K562 (cell line): ENCODE measurements at regions not wholly inside any gene's neighbourhood (a gene's known extent, or its start where the extent isn't known, plus 50 kb on each side); places are given as distances from the start of the nearest gene placed in this dataset.

Experiments used
- ARHGAP35 ChIP-seq: fragments of 450-650 bp; IDR thresholded peaks from 2 replicates; pipeline ENCODE4 v1.6.1; 2018; ENCODE audit not compliant: partially characterized antibody
- ETV1 ChIP-seq: fragments of 450-650 bp; conservative IDR thresholded peaks from 2 replicates; pipeline ENCODE4 v1.6.1; 2016; ENCODE audit warnings: missing genetic modification characterization, control low read depth, low read depth, missing compliant biosample characterization
- GABPA ChIP-seq: fragments of 200-800 bp; sonication (Bioruptor generic); conservative IDR thresholded peaks from 2 replicates; pipeline ENCODE4 v1.6.1; 2016; ENCODE audit warnings: low read depth, missing genetic modification characterization, missing compliant biosample characterization
- LEF1 ChIP-seq: fragments of 450-650 bp; IDR thresholded peaks from 2 replicates; pipeline ENCODE4 v1.6.1; 2016; ENCODE audit warnings: mild to moderate bottlenecking
- ZNF561 ChIP-seq: fragments of 450-650 bp; formaldehyde crosslinking; conservative IDR thresholded peaks from 2 replicates; pipeline ENCODE4 v1.4.0; 2020; ENCODE audit warnings: mild to moderate bottlenecking, moderate library complexity
- TF ChIP-seq, protein P1 (sequence below): fragments of 450-650 bp; IDR thresholded peaks from 2 replicates; pipeline ENCODE4 v1.7.1; 2018; ENCODE audit warnings: mild to moderate bottlenecking, low read depth; ENCODE audit not compliant: partially characterized antibody
- TF ChIP-seq, protein P2 (sequence below): IDR thresholded peaks from 2 replicates; pipeline ENCODE4 v1.6.1; 2011; ENCODE audit warnings: borderline replicate concordance, low read depth, mild to moderate bottlenecking, moderate library complexity, low read length; ENCODE audit not compliant: insufficient read depth, poor library complexity, severe bottlenecking
- TF ChIP-seq, protein P3 (sequence below): fragments of 250-450 bp; sonication (Bioruptor Pico); IDR thresholded peaks from 2 replicates; pipeline ENCODE4 v1.8.0; 2021; ENCODE audit warnings: mild to moderate bottlenecking, moderate library complexity
- TF ChIP-seq, protein P4 (sequence below): IDR thresholded peaks from 3 replicates; pipeline ENCODE4 v1.6.1; 2011; ENCODE audit warnings: borderline replicate concordance, mild to moderate bottlenecking; ENCODE audit not compliant: insufficient read length, insufficient read depth

- TF ChIP-seq LEF1 = no peak
- TF ChIP-seq ZNF561 = no peak
- TF ChIP-seq, protein P1, sequence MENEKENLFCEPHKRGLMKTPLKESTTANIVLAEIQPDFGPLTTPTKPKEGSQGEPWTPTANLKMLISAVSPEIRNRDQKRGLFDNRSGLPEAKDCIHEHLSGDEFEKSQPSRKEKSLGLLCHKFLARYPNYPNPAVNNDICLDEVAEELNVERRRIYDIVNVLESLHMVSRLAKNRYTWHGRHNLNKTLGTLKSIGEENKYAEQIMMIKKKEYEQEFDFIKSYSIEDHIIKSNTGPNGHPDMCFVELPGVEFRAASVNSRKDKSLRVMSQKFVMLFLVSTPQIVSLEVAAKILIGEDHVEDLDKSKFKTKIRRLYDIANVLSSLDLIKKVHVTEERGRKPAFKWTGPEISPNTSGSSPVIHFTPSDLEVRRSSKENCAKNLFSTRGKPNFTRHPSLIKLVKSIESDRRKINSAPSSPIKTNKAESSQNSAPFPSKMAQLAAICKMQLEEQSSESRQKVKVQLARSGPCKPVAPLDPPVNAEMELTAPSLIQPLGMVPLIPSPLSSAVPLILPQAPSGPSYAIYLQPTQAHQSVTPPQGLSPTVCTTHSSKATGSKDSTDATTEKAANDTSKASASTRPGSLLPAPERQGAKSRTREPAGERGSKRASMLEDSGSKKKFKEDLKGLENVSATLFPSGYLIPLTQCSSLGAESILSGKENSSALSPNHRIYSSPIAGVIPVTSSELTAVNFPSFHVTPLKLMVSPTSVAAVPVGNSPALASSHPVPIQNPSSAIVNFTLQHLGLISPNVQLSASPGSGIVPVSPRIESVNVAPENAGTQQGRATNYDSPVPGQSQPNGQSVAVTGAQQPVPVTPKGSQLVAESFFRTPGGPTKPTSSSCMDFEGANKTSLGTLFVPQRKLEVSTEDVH = no peak
- no peak for TF ChIP-seq ARHGAP35
- no peak for TF ChIP-seq GABPA
- TF ChIP-seq, protein P2, sequence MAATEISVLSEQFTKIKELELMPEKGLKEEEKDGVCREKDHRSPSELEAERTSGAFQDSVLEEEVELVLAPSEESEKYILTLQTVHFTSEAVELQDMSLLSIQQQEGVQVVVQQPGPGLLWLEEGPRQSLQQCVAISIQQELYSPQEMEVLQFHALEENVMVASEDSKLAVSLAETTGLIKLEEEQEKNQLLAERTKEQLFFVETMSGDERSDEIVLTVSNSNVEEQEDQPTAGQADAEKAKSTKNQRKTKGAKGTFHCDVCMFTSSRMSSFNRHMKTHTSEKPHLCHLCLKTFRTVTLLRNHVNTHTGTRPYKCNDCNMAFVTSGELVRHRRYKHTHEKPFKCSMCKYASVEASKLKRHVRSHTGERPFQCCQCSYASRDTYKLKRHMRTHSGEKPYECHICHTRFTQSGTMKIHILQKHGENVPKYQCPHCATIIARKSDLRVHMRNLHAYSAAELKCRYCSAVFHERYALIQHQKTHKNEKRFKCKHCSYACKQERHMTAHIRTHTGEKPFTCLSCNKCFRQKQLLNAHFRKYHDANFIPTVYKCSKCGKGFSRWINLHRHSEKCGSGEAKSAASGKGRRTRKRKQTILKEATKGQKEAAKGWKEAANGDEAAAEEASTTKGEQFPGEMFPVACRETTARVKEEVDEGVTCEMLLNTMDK = no peak
- TF ChIP-seq, protein P3, sequence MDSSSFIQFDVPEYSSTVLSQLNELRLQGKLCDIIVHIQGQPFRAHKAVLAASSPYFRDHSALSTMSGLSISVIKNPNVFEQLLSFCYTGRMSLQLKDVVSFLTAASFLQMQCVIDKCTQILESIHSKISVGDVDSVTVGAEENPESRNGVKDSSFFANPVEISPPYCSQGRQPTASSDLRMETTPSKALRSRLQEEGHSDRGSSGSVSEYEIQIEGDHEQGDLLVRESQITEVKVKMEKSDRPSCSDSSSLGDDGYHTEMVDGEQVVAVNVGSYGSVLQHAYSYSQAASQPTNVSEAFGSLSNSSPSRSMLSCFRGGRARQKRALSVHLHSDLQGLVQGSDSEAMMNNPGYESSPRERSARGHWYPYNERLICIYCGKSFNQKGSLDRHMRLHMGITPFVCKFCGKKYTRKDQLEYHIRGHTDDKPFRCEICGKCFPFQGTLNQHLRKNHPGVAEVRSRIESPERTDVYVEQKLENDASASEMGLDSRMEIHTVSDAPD (CRISPR knock-in tag) = no peak
- no peak for TF ChIP-seq ETV1 (tag)
- TF ChIP-seq, protein P4, sequence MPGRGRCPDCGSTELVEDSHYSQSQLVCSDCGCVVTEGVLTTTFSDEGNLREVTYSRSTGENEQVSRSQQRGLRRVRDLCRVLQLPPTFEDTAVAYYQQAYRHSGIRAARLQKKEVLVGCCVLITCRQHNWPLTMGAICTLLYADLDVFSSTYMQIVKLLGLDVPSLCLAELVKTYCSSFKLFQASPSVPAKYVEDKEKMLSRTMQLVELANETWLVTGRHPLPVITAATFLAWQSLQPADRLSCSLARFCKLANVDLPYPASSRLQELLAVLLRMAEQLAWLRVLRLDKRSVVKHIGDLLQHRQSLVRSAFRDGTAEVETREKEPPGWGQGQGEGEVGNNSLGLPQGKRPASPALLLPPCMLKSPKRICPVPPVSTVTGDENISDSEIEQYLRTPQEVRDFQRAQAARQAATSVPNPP = no peak
- TF ChIP-seq, all 486 proteins: peak for 0
Observed at GRCh38 chr6:144781836-144782235, 496.7 kb downstream of the UTRN start (continued).
